ENCODE measurements at regions not wholly inside any gene's neighbourhood (a gene's known extent, or its start where the extent isn't known, plus 50 kb on each side); places are given as distances from the start of the nearest gene placed in this dataset.

GRCh38 chr2:234678711-234679110 is 181.8 kb upstream of the ARL4C start:
- no peak for TF ChIP-seq RAD21 (IDR thresholded peaks at IDR 0.05; ENCODE audit: low read depth)

GRCh38 chr2:234677758-234678538 is 181.1 kb upstream of the ARL4C start:
- TF ChIP-seq NFIC (IDR thresholded peaks at IDR 0.05) (no peak), EGR1 (IDR thresholded peaks at IDR 0.05) (no peak), ZBTB7A (IDR thresholded peaks at IDR 0.05; ENCODE audit: low read depth) (no peak), CREB1 (IDR thresholded peaks at IDR 0.05; ENCODE audit: low read depth) (no peak), TAF1 (IDR thresholded peaks at IDR 0.05; ENCODE audit: low read depth) (no peak), CEBPB (IDR thresholded peaks at IDR 0.05) (no peak), EP300 (IDR thresholded peaks at IDR 0.05; ENCODE audit: borderline replicate concordance) (no peak), TEAD4 (IDR thresholded peaks at IDR 0.05) (no peak), YY1 (IDR thresholded peaks at IDR 0.05; ENCODE audit: low read depth) (no peak), RAD21 (IDR thresholded peaks at IDR 0.05; ENCODE audit: low read depth) (no peak), MAX (IDR thresholded peaks at IDR 0.05) (no peak), FOXM1 (IDR thresholded peaks at IDR 0.05; ENCODE audit: borderline replicate concordance, low read depth) (no peak), TCF12 (IDR thresholded peaks at IDR 0.05; ENCODE audit: low read depth) (no peak)
- TF ChIP-seq, protein P1, sequence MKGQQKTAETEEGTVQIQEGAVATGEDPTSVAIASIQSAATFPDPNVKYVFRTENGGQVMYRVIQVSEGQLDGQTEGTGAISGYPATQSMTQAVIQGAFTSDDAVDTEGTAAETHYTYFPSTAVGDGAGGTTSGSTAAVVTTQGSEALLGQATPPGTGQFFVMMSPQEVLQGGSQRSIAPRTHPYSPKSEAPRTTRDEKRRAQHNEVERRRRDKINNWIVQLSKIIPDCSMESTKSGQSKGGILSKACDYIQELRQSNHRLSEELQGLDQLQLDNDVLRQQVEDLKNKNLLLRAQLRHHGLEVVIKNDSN (IDR thresholded peaks at IDR 0.05), result no peak
- TF ChIP-seq, protein P2, sequence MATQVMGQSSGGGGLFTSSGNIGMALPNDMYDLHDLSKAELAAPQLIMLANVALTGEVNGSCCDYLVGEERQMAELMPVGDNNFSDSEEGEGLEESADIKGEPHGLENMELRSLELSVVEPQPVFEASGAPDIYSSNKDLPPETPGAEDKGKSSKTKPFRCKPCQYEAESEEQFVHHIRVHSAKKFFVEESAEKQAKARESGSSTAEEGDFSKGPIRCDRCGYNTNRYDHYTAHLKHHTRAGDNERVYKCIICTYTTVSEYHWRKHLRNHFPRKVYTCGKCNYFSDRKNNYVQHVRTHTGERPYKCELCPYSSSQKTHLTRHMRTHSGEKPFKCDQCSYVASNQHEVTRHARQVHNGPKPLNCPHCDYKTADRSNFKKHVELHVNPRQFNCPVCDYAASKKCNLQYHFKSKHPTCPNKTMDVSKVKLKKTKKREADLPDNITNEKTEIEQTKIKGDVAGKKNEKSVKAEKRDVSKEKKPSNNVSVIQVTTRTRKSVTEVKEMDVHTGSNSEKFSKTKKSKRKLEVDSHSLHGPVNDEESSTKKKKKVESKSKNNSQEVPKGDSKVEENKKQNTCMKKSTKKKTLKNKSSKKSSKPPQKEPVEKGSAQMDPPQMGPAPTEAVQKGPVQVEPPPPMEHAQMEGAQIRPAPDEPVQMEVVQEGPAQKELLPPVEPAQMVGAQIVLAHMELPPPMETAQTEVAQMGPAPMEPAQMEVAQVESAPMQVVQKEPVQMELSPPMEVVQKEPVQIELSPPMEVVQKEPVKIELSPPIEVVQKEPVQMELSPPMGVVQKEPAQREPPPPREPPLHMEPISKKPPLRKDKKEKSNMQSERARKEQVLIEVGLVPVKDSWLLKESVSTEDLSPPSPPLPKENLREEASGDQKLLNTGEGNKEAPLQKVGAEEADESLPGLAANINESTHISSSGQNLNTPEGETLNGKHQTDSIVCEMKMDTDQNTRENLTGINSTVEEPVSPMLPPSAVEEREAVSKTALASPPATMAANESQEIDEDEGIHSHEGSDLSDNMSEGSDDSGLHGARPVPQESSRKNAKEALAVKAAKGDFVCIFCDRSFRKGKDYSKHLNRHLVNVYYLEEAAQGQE (IDR thresholded peaks at IDR 0.05; ENCODE audit: low read depth), result no peak

DNA sequence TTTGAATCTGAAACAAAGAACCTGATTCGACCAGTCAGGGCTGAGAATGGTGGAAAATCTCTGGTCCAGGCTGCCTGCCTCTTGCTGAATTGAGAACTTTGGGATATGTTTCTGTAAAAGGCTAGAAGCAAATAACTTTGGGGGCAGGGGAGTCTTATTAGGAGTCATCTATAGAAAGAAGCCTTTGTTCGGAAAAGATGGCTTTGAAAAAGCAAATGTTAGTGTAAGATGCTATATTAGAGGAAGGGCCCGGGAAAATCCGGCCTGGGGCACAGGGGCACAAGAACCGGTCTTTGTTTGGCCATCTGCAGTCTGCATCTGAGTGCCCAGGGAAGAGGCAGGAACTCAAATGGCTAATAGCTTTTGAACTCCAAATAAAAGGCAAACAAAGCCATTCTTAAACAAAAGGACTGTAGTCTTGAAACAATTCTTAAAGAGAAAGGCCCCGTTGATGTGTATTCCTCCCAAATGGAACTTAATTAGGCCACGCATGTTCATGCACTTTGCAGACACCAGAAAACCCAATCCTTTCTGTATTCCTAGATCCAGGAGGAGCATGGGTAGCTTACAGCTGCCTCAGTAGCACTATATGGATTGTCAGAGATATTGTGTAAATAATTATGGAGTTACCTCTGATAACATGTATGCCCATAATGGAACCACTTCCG is 180.0 kb upstream of the ARL4C start:
- TF ChIP-seq NFIC (IDR thresholded peaks at IDR 0.05), result no peak
- TF ChIP-seq YY1 (IDR thresholded peaks at IDR 0.05; ENCODE audit: low read depth), result no peak

- TF ChIP-seq MAX (IDR thresholded peaks at IDR 0.05) (no peak), TAF1 (IDR thresholded peaks at IDR 0.05; ENCODE audit: low read depth) (no peak), FOXM1 (IDR thresholded peaks at IDR 0.05; ENCODE audit: borderline replicate concordance, low read depth) (no peak), EGR1 (IDR thresholded peaks at IDR 0.05) (no peak), YY1 (IDR thresholded peaks at IDR 0.05; ENCODE audit: low read depth) (no peak), CREB1 (IDR thresholded peaks at IDR 0.05; ENCODE audit: low read depth) (no peak), TCF12 (IDR thresholded peaks at IDR 0.05; ENCODE audit: low read depth) (no peak), EP300 (IDR thresholded peaks at IDR 0.05; ENCODE audit: borderline replicate concordance) (no peak)
- TF ChIP-seq, protein P1 (IDR thresholded peaks at IDR 0.05), result no peak
- TF ChIP-seq, protein P2 (IDR thresholded peaks at IDR 0.05; ENCODE audit: low read depth), result no peak
Observed at GRCh38 chr2:234676109-234676782, 179.4 kb upstream of the ARL4C start.

DNA sequence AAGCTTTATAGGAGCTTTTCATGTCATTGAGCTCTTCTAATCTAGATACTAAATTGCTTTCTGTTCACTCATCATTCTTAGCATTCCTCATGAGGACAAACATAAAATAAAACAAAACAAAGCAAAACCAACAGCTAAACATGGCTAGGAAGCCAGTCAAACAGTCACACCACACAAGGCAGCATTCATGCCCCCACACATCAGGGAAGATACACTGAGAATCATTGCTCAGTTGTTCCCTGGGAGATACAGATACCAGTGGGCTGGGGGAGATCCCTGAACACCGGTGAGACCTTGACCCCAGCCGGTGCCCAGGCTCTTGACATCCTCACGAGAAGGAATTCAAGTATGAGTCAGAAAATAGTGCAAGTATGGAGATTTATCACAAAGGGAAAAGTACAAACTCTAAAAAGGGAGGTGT is 177.9 kb upstream of the ARL4C start:
- TF ChIP-seq, protein P2 (IDR thresholded peaks at IDR 0.05; ENCODE audit: low read depth), result no peak
- no peak for TF ChIP-seq TAF1 (IDR thresholded peaks at IDR 0.05; ENCODE audit: low read depth)
- TF ChIP-seq, protein P1 (IDR thresholded peaks at IDR 0.05), result no peak
- TF ChIP-seq FOXM1 (IDR thresholded peaks at IDR 0.05; ENCODE audit: borderline replicate concordance, low read depth), result no peak
- TF ChIP-seq MAX (IDR thresholded peaks at IDR 0.05), result no peak
- TF ChIP-seq TCF12 (IDR thresholded peaks at IDR 0.05; ENCODE audit: low read depth), result no peak
- TF ChIP-seq NFIC (IDR thresholded peaks at IDR 0.05), result no peak
- TF ChIP-seq EGR1 (IDR thresholded peaks at IDR 0.05), result no peak
- no peak for TF ChIP-seq CREB1 (IDR thresholded peaks at IDR 0.05; ENCODE audit: low read depth)
- no peak for TF ChIP-seq RAD21 (IDR thresholded peaks at IDR 0.05; ENCODE audit: low read depth)
- TF ChIP-seq ZBTB7A (IDR thresholded peaks at IDR 0.05; ENCODE audit: low read depth), result no peak
- no peak for TF ChIP-seq CEBPB (IDR thresholded peaks at IDR 0.05)
- no peak for TF ChIP-seq EP300 (IDR thresholded peaks at IDR 0.05; ENCODE audit: borderline replicate concordance)
- TF ChIP-seq TEAD4 (IDR thresholded peaks at IDR 0.05), result no peak
- no peak for TF ChIP-seq YY1 (IDR thresholded peaks at IDR 0.05; ENCODE audit: low read depth)
